GM12892 (cell line): ENCODE measurements at regions not wholly inside any gene's neighbourhood (a gene's known extent, or its start where the extent isn't known, plus 50 kb on each side); places are given as distances from the start of the nearest gene placed in this dataset.

Source experiments
- POLR2A ChIP-seq: IDR thresholded peaks from 2 replicates; pipeline ENCODE4 v1.6.1; 2011; ENCODE audit warnings: low read depth, low read length, control low read depth
- POLR2AphosphoS5 ChIP-seq: IDR thresholded peaks from 2 replicates; pipeline ENCODE4 v1.6.1; 2011; ENCODE audit warnings: low read depth, low read length, control low read depth

DNA sequence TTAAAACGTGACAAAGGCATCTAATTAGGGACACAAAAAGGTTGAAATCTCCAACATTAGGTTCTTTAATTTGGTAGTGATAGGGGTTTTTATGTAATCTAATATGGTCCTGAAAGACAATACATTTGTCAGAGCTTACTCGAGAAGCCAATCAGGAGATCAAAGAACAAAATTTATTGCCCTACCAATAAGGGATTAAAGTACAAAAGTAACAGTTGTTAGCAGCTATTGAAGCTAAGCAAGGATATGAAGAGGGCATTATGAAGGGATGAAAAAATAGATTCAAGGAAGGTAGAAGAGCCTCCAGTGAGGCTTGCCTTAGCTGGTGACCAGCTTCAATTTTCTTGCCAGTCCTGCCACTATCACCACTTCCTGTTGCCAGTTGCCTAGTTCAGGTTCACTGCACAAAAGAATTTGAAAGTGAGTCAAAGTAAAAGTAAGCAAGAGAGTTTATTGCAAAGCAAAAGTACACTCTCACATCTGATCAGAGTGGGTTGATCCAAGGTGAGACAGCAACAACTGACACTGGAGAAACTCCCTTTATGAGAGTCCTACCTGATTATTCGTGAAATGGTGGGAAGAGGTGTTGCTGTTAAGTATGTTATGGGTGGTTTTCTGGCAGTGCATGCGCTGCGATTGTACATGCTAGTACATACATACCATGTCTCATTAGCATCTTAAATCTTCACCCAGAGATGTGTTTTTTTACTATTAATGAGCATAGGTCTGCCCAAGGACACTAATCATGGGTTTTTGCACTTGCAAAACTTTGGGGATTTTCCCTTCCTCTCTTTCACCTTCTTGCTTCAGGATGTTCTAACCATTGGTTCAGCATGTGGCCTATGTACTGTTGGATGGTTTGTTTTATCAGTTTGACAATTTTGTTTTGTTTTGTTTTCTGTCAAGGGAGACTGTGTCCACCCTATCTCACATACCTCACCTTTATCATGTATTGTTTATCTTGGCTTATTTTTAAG is 263.2 kb upstream of the ITM2A start:
- no peak for TF ChIP-seq POLR2A
- no peak for TF ChIP-seq POLR2AphosphoS5
